ENCODE measurements at regions not wholly inside any gene's neighbourhood (a gene's known extent, or its start where the extent isn't known, plus 50 kb on each side); places are given as distances from the start of the nearest gene placed in this dataset.

- no peak for DNase-seq
Observed at GRCh38 chr20:21936261-21936660, 230.8 kb downstream of the PAX1 start.

DNA sequence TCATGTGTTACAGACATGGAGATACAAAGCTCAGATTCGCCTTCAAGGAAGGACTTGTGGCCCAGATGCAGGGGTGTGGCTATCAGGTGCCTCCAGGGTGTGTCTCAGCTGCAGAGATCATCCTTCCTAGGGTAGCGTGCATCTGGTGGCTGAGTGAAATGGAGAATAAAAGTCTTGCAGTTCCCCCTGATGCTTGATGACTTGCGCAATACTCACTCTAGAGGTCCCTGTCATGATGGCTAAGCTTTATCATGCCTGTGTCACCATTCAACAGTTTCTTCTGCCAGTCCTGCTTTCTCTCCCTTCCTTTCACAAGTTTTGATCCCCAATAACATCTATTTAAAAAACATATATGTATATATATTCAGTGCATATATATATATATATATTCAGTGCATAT lies 228.1 kb downstream of the PAX1 start:
- no peak for DNase-seq

- DNase-seq, result no peak
Observed at GRCh38 chr20:21921251-21921650, 215.8 kb downstream of the PAX1 start.

DNA sequence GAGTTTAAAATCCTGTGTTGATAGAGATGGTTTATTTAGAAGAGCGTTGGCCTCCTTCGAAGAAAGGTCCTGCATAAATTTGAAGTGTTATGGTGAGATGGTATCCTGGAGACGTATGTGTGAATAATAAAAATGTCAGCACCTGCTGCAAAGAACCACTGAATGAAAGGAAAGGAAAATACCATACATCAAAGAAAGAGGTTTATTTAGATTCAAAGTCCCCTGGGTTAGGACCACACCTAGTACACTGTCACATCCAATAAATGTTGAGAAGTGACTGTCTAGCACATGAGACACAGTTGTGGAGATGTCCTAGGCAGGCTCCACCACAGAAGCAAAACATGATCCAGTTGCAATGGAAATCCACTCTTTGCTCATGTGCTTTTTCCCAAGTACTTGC lies 214.7 kb downstream of the PAX1 start:
- DNase-seq, result no peak

DNA sequence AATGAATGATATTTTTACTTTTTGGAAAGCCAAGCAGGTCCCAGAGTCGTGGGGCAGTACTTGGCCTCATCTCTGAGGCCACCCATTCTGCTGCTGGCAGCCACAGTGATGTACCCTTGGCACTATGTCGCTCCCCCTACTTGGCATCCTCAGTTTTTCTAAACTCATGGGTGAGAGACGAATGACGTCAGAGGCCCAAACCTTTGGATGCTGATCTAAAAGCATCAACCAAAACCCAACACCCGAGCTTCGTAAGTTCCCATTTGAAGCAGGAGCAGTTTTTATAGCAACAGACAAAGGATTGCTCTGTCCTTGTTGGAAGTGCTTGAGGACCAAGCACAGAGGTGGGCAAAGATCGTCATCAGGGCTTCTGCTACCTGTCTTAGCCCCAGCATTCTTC lies 212.9 kb downstream of the PAX1 start:
- DNase-seq, result no peak

DNA sequence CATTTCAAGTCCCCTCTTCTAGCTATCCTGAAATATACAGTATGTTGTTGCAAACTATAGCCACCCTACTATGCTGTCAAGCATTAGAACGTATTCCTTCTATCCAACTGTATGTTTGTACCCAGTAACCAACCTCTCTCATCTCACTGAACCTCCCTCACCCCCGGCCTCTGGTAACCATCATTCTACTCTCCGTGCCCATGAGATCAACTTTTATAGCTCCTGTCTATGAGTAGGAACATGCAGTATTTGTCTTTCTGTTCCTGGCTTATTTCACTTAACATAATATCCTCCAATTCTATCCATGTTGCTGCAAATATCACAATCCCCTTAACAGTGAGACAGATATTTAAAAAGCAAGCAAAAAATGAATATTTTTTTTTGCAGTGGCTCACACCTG lies 196.9 kb downstream of the PAX1 start:
- no peak for DNase-seq

DNA sequence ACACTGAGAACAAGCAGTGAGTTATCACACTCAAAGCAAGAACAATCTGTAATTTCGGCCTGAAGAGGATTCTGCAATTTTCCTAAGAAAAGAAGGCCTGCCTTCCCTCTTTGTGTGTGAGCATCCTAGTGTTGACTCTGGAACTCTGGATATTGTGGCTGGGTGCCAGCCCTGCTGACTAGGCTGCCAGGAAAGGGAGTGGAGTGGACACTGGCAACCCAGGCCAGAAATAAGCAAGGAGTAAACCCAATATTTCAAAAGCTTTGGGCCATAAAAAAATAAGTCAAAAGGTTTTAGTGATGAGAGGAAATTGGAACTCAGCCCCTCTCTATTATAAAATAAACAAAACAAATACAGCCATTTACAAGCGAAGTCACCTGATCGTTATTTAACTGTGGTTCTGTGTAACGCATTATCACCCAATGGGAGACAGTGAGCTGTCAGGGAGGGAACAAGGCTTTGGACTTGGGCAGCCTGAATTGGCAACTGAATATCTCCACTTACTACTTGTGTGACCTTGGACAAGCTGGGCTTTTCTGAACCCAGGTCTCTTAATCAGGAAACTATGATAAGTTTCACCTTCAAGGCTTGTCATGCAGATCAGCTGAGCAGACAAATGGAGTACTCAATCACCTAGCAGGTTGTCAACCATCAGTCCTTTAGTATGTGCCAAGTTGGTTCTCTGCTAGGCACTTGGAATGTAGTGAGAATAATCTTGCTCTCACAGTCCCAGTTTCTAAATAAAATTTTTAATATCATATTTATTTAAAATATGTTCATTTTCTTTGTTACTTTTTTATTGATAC lies 196.2 kb downstream of the PAX1 start:
- DNase-seq, result no peak

DNA sequence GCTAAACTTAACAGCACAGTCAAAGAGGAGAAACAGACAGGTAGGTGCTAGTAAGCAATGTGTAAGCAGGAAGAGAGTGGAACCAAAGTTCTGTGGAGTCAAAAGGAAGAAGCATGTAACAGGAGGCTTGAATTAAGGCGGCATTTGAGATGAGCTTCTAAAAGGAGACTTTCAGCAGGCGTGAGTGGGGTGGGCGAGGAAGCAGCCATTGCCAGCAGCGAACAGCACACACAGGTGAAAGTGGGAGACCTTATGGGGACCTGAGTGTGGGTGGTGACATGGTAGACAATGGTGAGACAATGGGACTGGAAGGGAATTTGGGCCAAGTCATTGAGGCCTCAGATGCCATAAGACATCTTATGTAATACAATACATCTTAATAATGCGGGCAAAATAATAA lies 195.0 kb downstream of the PAX1 start:
- DNase-seq, result no peak

DNA sequence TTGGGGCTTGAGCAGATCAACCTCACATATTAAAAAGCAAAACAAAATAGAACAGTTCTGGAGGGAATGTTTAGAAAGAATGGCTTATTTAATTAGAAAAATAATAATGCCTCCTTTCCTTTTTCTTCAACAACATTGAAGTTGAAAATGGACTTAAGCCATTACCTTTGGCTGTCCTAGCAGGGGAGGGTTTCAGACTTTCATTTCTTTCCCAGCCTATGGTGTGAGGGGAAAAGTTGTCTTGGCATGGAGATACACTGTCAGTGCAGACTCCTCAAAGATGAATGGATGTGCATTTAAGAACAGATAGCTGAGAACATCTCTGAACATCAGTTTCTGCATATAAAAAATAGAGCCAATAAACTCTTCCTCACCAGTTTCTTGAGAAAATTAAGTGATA lies 169.5 kb downstream of the PAX1 start:
- no peak for DNase-seq

DNA sequence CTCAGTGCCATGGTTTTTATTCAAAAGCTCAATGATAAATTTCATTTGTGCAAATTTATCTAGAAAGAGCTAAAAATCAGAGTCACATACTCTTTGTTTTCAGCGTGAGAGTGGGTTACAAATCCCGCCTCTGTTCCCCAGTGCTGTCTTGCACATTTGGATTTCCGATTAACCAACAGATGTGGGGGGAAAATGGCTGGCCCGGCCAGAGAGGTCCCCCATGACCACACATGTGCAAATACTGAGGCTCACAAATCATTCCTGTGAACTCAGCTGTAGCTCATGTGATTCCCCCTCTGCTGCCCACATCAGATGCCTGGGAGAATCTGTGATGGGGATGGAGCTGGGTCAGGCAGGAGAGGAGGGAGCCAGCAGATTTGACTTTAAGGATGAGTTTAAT lies 168.7 kb downstream of the PAX1 start:
- no peak for DNase-seq

GRCh38 chr20:21873291-21873690 lies 167.8 kb downstream of the PAX1 start:
- no peak for DNase-seq

DNA sequence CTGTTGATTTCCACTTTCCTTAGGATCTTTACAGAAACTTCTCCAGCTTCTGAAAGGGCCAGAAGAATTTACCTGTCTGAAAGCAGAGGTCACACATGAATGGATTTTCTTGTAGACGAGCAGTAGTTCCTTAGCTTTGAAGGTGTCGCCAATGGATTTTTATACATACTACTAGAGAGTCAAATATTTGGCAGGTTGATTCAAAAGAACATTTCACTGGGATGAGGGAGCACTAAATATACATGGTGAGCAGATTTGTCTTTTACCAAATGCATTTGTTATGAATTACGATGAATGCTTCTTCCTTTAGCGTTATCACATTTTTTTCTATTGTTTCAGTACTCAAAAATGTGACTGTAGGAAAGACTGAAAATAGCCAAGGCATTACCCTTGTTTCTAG lies 162.3 kb downstream of the PAX1 start:
- DNase-seq, result no peak

GRCh38 chr20:21867353-21867752 lies 161.9 kb downstream of the PAX1 start:
- DNase-seq, result no peak

GRCh38 chr20:21862956-21863355 lies 157.5 kb downstream of the PAX1 start:
- no peak for DNase-seq

- DNase-seq, result no peak
Observed at GRCh38 chr20:21862259-21862946, 156.9 kb downstream of the PAX1 start.

DNA sequence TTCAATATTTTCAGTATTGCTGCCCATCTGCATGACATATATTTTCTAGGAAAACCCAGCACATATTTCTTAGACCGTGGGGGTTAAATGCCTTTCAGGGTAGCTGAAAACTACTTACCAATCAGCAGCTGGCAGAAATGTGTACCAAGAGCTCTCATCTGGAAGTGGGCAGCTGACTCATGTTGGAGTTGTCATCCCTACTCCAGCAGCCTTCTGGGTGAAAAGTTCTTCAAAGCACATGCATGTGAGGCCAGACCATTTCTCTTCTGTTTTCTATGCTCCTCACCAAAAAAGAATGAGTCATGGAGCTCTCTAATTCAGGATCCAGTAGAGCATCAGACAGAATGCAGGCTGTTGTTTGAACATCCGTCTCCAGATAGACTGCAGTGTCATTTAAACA lies 135.5 kb downstream of the PAX1 start:
- no peak for DNase-seq

GRCh38 chr20:21839982-21840381 lies 134.5 kb downstream of the PAX1 start:
- DNase-seq, result no peak

GRCh38 chr20:21836346-21836745 lies 130.9 kb downstream of the PAX1 start:
- DNase-seq, result no peak

DNA sequence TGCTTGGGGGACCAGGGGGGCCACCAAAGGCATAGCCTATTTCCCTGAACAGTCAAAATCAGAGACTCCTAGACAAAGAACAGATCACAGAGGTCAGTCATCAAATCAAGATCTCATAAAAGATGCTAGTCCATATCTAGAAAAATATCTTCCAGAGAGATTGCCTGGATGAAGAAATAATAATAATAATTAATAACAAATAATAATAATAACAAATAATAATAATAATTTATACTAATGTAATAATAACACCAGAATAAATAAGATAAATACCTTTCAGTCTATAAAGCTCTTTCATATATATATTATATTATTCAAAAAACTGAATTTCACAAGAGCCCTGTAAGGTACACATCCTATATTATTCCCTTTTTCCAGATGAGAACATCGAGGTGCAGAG lies 129.6 kb downstream of the PAX1 start:
- no peak for DNase-seq

- DNase-seq, result no peak
Observed at GRCh38 chr20:21832442-21833385, 127.2 kb downstream of the PAX1 start.

GRCh38 chr20:21826976-21827375 lies 121.5 kb downstream of the PAX1 start:
- no peak for DNase-seq

GRCh38 chr20:21821358-21821757 lies 115.9 kb downstream of the PAX1 start:
- DNase-seq, result no peak

DNA sequence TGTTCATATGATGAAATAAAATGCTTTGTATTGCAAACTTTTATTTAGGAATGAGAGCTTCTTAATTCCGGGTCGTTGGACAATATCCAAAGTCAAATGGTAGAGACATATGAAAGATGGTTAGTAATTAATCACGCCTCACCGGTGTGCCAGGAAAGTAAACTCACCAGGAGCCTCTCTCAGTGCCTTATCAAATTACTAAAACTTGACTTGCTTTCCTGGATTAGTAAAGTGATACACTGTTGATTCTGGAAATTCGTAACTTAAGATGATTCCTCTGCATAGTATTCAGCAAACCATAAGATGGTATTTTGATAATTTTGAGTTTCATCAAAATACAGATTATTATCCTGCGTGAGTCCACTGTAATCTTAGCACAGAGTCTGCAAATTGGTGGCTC lies 115.2 kb downstream of the PAX1 start:
- no peak for DNase-seq

DNA sequence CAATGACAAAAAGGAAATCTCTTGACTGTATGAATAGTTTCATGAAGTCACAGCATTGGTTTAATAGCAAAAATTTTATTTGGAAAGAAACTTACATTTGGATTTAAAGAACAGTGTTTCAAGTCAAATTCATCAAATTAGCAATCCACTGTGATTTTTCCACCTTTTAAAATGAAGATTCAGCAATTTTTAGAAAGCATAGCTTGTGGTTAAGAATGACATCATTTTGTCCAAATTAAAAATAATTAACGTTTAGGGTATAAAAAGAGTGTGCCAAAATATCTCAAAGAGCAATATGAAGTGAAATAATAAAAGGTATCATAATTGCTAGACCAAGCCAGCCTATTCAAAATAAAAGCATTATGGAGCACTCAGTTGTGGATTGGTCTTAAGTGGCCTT lies 114.6 kb downstream of the PAX1 start:
- no peak for DNase-seq

Data from hematopoietic multipotent progenitor cell treated with erythropoietin and hydrocortisone succinate and interleukin-3 and kit ligand, for 8 days (in vitro differentiated cells).